ENCODE measurements at regions not wholly inside any gene's neighbourhood (a gene's known extent, or its start where the extent isn't known, plus 50 kb on each side); places are given as distances from the start of the nearest gene placed in this dataset.

DNA sequence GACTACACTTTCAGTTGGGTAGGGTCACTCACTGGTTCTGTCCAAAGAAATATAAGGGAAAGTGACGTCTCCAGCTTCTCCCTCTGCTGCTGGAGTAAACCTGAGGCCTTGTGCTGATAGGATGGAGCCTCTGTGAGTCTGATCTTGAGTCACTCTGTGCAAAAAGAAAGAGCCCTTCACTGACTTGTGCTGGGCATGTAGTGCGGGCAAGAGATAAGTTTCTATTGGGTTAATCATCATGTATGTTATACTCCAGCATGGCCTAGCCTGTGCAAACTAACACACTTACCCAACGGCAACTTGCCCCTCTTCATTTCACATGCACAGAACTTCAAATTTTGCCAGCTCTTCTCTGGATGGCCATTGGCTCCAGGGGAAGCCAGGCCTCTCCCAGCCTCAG is 118.5 kb upstream of the LMO4 start:
- Histone ChIP-seq H3K36me3 (no peaks in the 10 kb centered on the region), H3K27me3 (ENCODE audit: low read depth) (no peaks in the 10 kb centered on the region), H3K9me3 (replicated peaks) (peaks cover 8% of the 10 kb centered on the region), H3K4me3 (no peak overlapping the region), H3K27ac (replicated peaks) (no peak overlapping the region), H3K4me1 (no peaks in the 10 kb centered on the region)
- intact Hi-C loops (cut with micrococcal nuclease): no loop called here
- TF ChIP-seq, protein P1, sequence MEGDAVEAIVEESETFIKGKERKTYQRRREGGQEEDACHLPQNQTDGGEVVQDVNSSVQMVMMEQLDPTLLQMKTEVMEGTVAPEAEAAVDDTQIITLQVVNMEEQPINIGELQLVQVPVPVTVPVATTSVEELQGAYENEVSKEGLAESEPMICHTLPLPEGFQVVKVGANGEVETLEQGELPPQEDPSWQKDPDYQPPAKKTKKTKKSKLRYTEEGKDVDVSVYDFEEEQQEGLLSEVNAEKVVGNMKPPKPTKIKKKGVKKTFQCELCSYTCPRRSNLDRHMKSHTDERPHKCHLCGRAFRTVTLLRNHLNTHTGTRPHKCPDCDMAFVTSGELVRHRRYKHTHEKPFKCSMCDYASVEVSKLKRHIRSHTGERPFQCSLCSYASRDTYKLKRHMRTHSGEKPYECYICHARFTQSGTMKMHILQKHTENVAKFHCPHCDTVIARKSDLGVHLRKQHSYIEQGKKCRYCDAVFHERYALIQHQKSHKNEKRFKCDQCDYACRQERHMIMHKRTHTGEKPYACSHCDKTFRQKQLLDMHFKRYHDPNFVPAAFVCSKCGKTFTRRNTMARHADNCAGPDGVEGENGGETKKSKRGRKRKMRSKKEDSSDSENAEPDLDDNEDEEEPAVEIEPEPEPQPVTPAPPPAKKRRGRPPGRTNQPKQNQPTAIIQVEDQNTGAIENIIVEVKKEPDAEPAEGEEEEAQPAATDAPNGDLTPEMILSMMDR (IDR thresholded peaks at IDR 0.05; ENCODE audit: borderline replicate concordance): no peak
- no peak for DNase-seq

DNA sequence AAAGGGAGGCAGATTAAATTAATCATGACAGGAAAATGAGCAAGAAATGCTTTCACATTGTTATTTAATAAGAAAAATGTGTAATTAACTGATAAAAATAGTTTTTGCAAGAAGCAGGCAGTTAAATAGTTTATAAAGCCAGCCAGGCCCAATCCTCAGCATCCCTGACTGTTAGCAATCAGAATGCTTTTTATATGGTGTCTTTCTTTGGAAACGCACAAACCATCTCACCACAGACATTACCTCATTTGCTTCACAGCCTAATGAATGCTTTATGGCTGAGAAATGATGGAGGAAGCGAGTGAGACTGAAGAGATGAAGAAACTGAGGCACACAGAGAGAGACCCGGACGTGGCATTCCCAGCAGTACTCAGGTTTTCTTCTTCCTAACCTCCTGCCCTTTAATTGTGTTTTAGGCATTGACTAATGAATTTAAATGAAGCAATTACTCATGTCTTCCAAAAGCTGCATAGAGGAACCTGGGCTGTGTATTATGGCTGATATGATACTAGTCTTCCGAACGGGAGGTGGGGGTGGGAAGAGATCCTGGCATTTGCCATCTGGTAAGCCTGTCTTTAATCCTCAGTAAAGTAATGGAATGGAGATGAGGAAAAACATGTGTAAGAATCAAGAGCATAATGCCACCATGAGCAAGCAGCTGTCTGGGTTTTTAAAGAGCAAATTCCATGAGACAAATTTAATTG is 116.1 kb upstream of the LMO4 start:
- Histone ChIP-seq H3K27me3 (ENCODE audit: low read depth) (no peaks in the 10 kb centered on the region), H3K9me3 (replicated peaks) (peaks cover 21% of the 10 kb centered on the region), H3K4me3 (no peak overlapping the region), H3K36me3 (no peaks in the 10 kb centered on the region), H3K27ac (replicated peaks) (no peak overlapping the region), H3K4me1 (no peaks in the 10 kb centered on the region)
- TF ChIP-seq, protein P1 (IDR thresholded peaks at IDR 0.05; ENCODE audit: borderline replicate concordance): no peak
- no peak for DNase-seq
- intact Hi-C loops (cut with micrococcal nuclease): no loop called here

DNA sequence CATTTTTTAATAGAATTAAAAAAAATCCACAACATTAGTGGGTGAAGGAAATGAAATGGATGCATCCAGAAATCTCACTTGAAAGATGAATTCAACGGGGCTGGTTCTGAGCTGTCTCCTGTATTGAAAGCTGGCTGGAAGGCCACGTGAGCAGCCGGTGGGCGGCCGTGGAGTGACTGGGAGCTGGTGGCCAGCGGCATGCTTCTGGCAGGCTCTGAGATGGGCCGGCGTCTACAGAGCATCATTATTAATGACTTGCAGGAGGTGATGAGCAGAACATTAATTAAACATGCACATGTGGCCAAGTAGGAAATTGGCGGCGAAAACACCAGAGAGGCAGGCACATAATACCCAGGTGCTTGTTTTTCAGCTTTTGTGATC is 115.6 kb upstream of the LMO4 start:
- Histone ChIP-seq H3K27ac (replicated peaks) (no peak overlapping the region), H3K4me3 (no peak overlapping the region), H3K9me3 (replicated peaks) (peaks cover 21% of the 10 kb centered on the region), H3K27me3 (ENCODE audit: low read depth) (no peaks in the 10 kb centered on the region), H3K4me1 (no peaks in the 10 kb centered on the region), H3K36me3 (no peaks in the 10 kb centered on the region)
- DNase-seq: no peak
- intact Hi-C loops (cut with micrococcal nuclease): no loop called here
- TF ChIP-seq, protein P1 (IDR thresholded peaks at IDR 0.05; ENCODE audit: borderline replicate concordance): no peak

GRCh38 chr1:87215592-87215991 is 113.1 kb upstream of the LMO4 start:
- Histone ChIP-seq H3K4me1 (no peaks in the 10 kb centered on the region), H3K27me3 (ENCODE audit: low read depth) (no peaks in the 10 kb centered on the region), H3K27ac (replicated peaks) (no peak overlapping the region), H3K36me3 (no peaks in the 10 kb centered on the region), H3K4me3 (no peak overlapping the region), H3K9me3 (replicated peaks) (peaks cover 21% of the 10 kb centered on the region)
- TF ChIP-seq, protein P1 (IDR thresholded peaks at IDR 0.05; ENCODE audit: borderline replicate concordance): no peak
- DNase-seq: no peak
- intact Hi-C loops (cut with micrococcal nuclease): no loop called here

- Histone ChIP-seq H3K27ac (replicated peaks) (no peak overlapping the region), H3K4me3 (no peak overlapping the region), H3K4me1 (no peaks in the 10 kb centered on the region), H3K36me3 (no peaks in the 10 kb centered on the region), H3K9me3 (replicated peaks) (peaks cover 29% of the 10 kb centered on the region), H3K27me3 (ENCODE audit: low read depth) (no peaks in the 10 kb centered on the region)
- no peak for DNase-seq
- intact Hi-C loops (cut with micrococcal nuclease): no loop called here
- TF ChIP-seq, protein P1 (IDR thresholded peaks at IDR 0.05; ENCODE audit: borderline replicate concordance): no peak
Observed at GRCh38 chr1:87218618-87219017, 110.1 kb upstream of the LMO4 start.
